HL-60 (cell line): ENCODE measurements at regions not wholly inside any gene's neighbourhood (a gene's known extent, or its start where the extent isn't known, plus 50 kb on each side); places are given as distances from the start of the nearest gene placed in this dataset.
"Not testable (repeated sequence)": the region's sequence is repeated elsewhere in the genome, so short reads cannot be mapped to it uniquely, and the experiment has no call there.

Experiments
- GABPA ChIP-seq: IDR thresholded peaks from 2 replicates; pipeline ENCODE4 v1.6.1; 2012; ENCODE audit warnings: low read depth
- POLR2AphosphoS5 ChIP-seq: IDR thresholded peaks from 2 replicates; pipeline ENCODE4 v1.6.1; 2012; ENCODE audit warnings: low read depth
- SPI1 ChIP-seq: IDR thresholded peaks from 2 replicates; pipeline ENCODE4 v1.6.1; 2012; ENCODE audit warnings: low read depth, mild to moderate bottlenecking, borderline replicate concordance
- TF ChIP-seq, protein P1 (sequence below): IDR thresholded peaks from one replicate; pipeline ENCODE4 v1.5.1; 2011; ENCODE audit warnings: low read length, control low read depth, inconsistent platforms; ENCODE audit not compliant: insufficient read depth
- TF ChIP-seq, protein P2 (sequence below): IDR thresholded peaks from 2 replicates; pipeline ENCODE4 v1.6.1; 2012; ENCODE audit warnings: low read depth; ENCODE audit not compliant: insufficient replicate concordance

DNA sequence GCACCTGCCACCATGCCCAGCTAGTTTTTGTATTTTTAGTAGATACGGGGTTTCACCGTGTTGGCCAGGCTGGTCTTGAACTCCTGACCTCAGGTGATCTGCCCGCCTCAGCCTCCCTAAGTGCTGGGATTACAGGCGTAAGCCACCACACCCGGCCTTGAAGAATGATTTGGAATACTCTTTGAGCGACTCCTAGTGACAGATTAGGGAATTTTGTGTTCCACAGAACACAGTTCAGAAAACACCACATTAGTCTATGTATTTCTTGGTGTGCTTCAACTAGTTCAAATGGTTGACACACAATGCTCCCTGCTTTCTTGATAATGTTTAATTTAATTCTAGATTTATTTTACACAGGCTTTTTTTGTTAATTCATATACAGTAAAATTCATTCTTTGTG, 67.2 kb downstream of the ID4 start:
- TF ChIP-seq, protein P1, sequence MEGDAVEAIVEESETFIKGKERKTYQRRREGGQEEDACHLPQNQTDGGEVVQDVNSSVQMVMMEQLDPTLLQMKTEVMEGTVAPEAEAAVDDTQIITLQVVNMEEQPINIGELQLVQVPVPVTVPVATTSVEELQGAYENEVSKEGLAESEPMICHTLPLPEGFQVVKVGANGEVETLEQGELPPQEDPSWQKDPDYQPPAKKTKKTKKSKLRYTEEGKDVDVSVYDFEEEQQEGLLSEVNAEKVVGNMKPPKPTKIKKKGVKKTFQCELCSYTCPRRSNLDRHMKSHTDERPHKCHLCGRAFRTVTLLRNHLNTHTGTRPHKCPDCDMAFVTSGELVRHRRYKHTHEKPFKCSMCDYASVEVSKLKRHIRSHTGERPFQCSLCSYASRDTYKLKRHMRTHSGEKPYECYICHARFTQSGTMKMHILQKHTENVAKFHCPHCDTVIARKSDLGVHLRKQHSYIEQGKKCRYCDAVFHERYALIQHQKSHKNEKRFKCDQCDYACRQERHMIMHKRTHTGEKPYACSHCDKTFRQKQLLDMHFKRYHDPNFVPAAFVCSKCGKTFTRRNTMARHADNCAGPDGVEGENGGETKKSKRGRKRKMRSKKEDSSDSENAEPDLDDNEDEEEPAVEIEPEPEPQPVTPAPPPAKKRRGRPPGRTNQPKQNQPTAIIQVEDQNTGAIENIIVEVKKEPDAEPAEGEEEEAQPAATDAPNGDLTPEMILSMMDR, result not testable (repeated sequence)
- TF ChIP-seq POLR2AphosphoS5, SPI1, GABPA: not testable (repeated sequence)
- TF ChIP-seq, protein P2, sequence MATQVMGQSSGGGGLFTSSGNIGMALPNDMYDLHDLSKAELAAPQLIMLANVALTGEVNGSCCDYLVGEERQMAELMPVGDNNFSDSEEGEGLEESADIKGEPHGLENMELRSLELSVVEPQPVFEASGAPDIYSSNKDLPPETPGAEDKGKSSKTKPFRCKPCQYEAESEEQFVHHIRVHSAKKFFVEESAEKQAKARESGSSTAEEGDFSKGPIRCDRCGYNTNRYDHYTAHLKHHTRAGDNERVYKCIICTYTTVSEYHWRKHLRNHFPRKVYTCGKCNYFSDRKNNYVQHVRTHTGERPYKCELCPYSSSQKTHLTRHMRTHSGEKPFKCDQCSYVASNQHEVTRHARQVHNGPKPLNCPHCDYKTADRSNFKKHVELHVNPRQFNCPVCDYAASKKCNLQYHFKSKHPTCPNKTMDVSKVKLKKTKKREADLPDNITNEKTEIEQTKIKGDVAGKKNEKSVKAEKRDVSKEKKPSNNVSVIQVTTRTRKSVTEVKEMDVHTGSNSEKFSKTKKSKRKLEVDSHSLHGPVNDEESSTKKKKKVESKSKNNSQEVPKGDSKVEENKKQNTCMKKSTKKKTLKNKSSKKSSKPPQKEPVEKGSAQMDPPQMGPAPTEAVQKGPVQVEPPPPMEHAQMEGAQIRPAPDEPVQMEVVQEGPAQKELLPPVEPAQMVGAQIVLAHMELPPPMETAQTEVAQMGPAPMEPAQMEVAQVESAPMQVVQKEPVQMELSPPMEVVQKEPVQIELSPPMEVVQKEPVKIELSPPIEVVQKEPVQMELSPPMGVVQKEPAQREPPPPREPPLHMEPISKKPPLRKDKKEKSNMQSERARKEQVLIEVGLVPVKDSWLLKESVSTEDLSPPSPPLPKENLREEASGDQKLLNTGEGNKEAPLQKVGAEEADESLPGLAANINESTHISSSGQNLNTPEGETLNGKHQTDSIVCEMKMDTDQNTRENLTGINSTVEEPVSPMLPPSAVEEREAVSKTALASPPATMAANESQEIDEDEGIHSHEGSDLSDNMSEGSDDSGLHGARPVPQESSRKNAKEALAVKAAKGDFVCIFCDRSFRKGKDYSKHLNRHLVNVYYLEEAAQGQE, result not testable (repeated sequence)
